ENCODE measurements at regions not wholly inside any gene's neighbourhood (a gene's known extent, or its start where the extent isn't known, plus 50 kb on each side); places are given as distances from the start of the nearest gene placed in this dataset.
A peak's percentile ranks its signal among the peaks of the same experiment; 100 is the strongest.
"Not testable (repeated sequence)": the region's sequence is repeated elsewhere in the genome, so short reads cannot be mapped to it uniquely, and the experiment has no call there.

- DNase-seq, result no peak
Measured at GRCh38 chr1:56147459-56147858, 431.9 kb downstream of the PLPP3 start.

- DNase-seq, result no peak
Measured at GRCh38 chr1:56147034-56147433, 432.3 kb downstream of the PLPP3 start.

GRCh38 chr1:56146449-56146848 is 432.9 kb downstream of the PLPP3 start:
- DNase-seq, result peak; percentile 56

GRCh38 chr1:56145581-56145980 is 433.8 kb downstream of the PLPP3 start:
- DNase-seq, result no peak

GRCh38 chr1:56142301-56142700 is 437.1 kb downstream of the PLPP3 start:
- DNase-seq, result no peak

- no peak for DNase-seq
Measured at GRCh38 chr1:56139836-56140235, 439.5 kb downstream of the PLPP3 start.

GRCh38 chr1:56137521-56138505 is 441.6 kb downstream of the PLPP3 start:
- DNase-seq, result peak; percentile 21

GRCh38 chr1:56137090-56137489 is 442.3 kb downstream of the PLPP3 start:
- no peak for DNase-seq

GRCh38 chr1:56135864-56136147 is 443.6 kb downstream of the PLPP3 start:
- no peak for DNase-seq

GRCh38 chr1:56135069-56135863 is 444.1 kb downstream of the PLPP3 start:
- no peak for DNase-seq

- no peak for DNase-seq
Measured at GRCh38 chr1:56133522-56134472, 445.6 kb downstream of the PLPP3 start.

- DNase-seq, result no peak
Measured at GRCh38 chr1:56132520-56132919, 446.8 kb downstream of the PLPP3 start.

- no peak for DNase-seq
Measured at GRCh38 chr1:56129837-56130236, 449.5 kb downstream of the PLPP3 start.

- no peak for DNase-seq
Measured at GRCh38 chr1:56125316-56125715, 454.0 kb downstream of the PLPP3 start.

- no peak for DNase-seq
Measured at GRCh38 chr1:56123826-56124225, 455.5 kb downstream of the PLPP3 start.

- DNase-seq, result peak; percentile 87
Measured at GRCh38 chr1:56123421-56123820, 455.9 kb downstream of the PLPP3 start.

GRCh38 chr1:56120021-56120420 is 459.3 kb downstream of the PLPP3 start:
- DNase-seq, result peak; percentile 65

GRCh38 chr1:56118676-56119075 is 460.7 kb downstream of the PLPP3 start:
- not testable (repeated sequence) for DNase-seq

GRCh38 chr1:56115701-56116100 is 463.7 kb downstream of the PLPP3 start:
- no peak for DNase-seq

- DNase-seq, result no peak
Measured at GRCh38 chr1:56113679-56114078, 465.7 kb downstream of the PLPP3 start.

- no peak for DNase-seq
Measured at GRCh38 chr1:56107275-56107638, 472.1 kb downstream of the PLPP3 start.

- no peak for DNase-seq
Measured at GRCh38 chr1:56106531-56107274, 472.7 kb downstream of the PLPP3 start.

Data from fibroblast of skin of scalp (primary cell).